Kidney glomerular epithelial cell (primary cell): ENCODE measurements at regions not wholly inside any gene's neighbourhood (a gene's known extent, or its start where the extent isn't known, plus 50 kb on each side); places are given as distances from the start of the nearest gene placed in this dataset.
"Not testable (repeated sequence)": the region's sequence is repeated elsewhere in the genome, so short reads cannot be mapped to it uniquely, and the experiment has no call there.

Source experiments
- DNase-seq: peaks from one replicate; lab custom pipeline; 2025; lab: John Stamatoyannopoulos, UW

GRCh38 chr5:57002959-57003485, 51.1 kb upstream of the MIER3 start:
- peak; percentile 51 for DNase-seq

DNA sequence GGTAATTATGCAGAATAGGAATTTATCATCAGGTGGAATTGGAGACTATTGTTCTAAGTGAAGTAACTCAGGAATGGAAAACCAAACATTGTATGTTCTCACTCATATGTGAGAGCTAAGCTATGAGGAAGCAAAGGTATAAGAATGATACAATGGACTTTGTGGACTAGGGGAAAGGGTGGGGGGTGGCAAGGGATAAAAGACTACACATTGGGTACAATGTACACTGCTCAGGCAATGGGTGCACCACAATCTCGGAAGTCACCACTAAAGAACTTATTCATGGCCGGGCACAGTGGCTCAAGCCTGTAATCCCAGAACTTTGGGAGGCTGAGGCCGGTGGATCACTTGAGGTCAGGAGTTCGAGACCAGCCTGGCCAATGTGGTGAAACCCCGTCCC, 51.6 kb upstream of the MIER3 start:
- DNase-seq, result not testable (repeated sequence)

GRCh38 chr5:57004800-57005199, 52.9 kb upstream of the MIER3 start:
- DNase-seq, result peak; percentile 22

GRCh38 chr5:57007344-57007743, 55.4 kb upstream of the MIER3 start:
- no peak for DNase-seq

DNA sequence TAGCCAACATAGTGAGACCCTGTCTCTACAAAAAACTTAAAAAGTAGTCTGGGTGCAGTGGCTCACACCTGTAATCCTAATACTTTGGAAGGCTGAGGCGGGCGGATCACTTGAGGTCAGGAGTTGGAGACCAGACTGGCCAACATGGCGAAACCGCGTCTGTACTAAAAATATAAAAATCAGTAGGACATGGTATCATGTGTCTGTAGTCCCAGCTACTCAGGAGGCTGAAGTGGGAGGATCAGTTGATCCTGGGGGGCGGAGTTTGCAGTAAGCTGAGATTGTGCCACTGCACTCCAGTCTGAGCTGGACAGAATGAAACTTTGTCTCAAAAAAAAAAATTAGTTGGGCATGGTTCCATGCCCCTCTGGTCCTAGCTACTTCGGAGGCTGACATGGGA, 57.9 kb upstream of the MIER3 start:
- no peak for DNase-seq

DNA sequence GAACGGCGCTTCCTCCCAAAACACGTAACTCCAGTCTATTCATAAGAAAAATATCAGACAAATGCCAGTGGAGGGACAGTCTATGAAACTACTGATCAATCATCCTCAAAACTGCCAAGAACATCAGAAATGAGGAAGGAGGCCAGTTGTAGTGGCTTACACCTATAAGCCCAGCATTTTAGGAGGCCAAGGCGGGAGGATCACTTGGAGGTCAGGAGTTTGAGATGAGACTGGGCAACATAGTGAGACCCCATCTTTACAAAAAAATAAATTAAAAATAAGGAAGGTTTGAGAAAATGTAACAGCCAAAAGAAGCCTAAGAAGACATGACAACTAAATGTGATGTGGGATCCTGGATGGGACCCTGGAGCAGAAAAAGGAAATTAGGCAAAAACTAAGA, 58.9 kb upstream of the MIER3 start:
- no peak for DNase-seq

- DNase-seq, result no peak
These were observed 60.6 kb upstream of the MIER3 start for GRCh38 chr5:57012511-57012910.

GRCh38 chr5:57025961-57026360, 74.0 kb upstream of the MIER3 start:
- no peak for DNase-seq

- DNase-seq, result no peak
These were observed 76.2 kb upstream of the MIER3 start for GRCh38 chr5:57028161-57028560.

GRCh38 chr5:57032151-57032551, 80.2 kb upstream of the MIER3 start:
- no peak for DNase-seq

DNA sequence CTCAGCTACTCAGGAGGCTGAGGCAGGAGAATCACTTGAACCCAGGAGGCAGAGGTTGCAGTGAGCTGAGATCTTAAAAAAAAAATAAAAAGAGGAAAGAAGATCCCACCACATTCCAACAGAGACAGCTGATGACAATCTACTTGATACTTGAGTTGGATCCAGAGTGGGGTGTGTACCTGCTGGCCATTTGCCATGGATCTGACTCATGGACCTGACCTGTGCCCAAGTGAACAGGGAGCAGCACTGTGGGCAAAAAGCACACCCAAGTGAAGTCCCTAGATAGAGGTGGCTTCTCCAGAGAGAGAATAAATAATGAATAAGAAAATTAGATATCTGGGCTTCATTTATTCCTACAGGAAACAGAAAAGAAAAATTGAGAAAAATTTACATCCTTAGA, 81.2 kb upstream of the MIER3 start:
- no peak for DNase-seq

DNA sequence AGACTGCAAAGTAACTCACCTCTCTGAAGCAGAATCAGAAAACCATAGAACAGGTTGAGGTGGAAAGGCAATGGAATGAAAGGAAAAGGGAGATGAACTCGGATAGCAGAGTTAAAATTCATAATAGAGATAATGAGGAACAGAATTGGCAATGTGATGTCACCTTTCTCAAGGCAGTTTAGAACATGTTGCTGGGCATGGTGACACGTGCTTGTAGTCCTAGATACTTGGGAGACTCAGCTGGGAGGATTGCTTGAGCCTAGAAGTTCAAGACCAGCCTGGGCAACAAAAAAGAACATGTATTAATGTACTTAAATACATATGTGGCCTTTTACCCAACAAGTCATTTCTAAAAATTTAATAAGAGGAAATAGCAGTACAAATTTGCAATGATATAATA, 81.6 kb upstream of the MIER3 start:
- no peak for DNase-seq

DNA sequence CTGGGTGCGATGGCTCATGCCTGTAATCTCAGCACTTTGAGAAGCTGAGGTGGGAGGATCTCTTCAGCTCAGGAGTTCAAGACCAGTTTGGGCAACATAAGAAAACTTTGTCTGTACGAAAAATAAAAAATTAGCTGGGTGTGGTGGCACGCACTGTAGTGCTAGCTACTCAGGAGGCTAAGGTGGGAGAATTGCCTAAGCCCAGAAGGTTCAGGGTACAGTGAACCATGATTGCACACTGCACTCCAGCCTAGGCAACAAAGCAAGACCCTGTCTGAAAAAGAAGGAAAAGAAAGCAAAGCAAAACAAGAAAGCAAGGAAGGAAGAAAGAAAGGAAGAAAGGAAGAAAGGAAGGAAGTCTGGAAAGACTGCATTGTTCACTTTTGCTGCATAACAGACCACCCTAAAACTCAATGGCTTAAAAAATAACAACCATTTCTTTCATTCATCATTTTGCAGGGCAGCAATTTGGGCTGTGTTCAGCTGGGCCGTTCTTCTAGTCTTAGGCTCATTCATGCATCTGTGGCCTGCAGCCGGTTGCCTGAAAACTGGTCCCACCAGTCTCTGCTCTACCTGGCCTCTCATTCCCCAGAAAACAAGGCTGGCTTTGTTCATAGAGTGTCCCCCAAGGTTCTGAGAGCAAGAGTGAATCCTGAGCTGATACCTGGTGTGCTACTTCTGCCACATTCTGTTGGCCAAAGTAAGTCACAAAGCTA, 82.4 kb upstream of the MIER3 start:
- DNase-seq, result no peak

GRCh38 chr5:57035955-57036354, 84.0 kb upstream of the MIER3 start:
- DNase-seq, result no peak

DNA sequence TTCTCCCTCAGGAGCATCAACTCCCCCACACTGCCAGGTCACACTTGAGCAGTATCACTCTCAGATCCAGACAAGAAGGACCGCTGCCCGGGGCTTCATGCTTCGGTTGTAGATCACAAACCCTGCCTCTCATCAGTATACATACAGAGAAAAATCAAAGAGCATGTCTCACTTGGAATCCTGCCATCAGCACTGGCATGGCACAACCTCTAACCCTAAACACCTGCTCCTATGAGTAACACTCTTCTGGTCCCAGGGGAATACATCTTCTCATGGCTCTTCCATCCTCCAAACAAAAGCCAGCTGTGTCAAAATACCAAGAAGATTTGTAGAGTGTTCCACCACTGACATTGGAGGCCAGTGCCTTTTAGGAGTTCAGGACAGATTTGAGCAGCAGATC, 84.8 kb upstream of the MIER3 start:
- DNase-seq, result peak; percentile 6

GRCh38 chr5:57037355-57037754, 85.4 kb upstream of the MIER3 start:
- DNase-seq, result no peak

DNA sequence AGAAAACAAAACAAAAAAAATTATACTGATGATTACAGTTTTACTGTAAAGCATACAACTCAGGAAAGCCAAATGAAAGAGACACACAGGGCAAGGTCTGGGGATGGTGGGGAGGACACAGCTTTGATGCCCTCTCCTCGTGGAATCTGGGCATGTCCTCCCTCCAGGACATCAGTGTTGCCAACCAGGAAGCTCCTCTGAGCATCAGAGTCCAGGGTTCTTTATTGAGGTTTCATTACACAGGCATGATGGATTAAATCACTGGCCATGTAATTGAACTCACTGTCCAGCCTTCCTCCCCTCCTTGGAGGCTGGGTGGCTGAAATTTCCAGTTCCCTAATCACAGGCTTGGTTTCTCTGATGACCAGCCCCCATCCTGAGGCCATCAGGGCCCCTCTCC, 89.6 kb upstream of the MIER3 start:
- no peak for DNase-seq

DNA sequence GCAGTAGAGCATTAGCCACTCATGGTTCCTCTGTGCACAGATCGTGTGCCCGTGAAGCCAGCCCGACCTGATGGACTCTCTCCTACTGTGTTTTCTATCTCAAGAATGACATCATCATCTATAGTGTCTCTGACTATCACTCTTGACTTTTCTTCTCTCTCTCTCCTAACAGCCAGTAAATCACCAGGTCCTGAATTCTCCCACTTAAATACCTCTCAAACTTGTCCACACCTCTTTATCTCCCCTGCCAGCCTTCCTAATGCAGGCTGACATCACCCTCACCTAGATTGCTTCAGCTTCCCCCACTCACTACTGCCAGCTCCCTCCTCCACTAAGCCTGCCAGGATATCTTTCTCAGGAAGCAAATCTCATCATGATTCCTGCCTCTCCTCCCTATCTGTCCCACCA, 90.6 kb upstream of the MIER3 start:
- DNase-seq, result no peak

GRCh38 chr5:57054135-57054534, 102.2 kb upstream of the MIER3 start:
- no peak for DNase-seq

- DNase-seq, result no peak
These were observed 102.7 kb upstream of the MIER3 start for GRCh38 chr5:57054671-57055070.

DNA sequence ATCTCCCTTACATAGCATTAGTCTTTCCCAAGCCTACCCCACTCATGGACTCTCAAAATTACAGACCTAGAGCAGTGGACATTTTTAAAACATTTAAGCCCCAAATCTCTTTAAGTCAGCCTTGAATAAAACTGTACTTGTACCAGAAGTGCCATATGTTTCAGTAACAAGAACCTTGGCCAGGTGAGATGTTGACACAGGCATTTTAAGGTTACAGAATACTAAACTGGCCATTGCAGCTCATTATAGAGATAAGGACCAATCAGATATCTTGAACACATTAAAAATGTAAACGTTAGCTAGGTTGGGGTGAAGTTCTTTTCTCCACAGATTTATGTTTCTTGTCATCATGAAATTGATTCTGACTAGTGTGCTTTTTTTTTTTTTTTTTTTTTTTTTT, 103.8 kb upstream of the MIER3 start:
- DNase-seq, result no peak

- DNase-seq, result no peak
These were observed 110.1 kb upstream of the GPBP1 start for GRCh38 chr5:57063773-57064172.

- no peak for DNase-seq
These were observed 106.8 kb upstream of the GPBP1 start for GRCh38 chr5:57066924-57067596.

GRCh38 chr5:57067597-57067924, 106.3 kb upstream of the GPBP1 start:
- no peak for DNase-seq
